Suppressor macrophage (primary cell): ENCODE measurements at regions not wholly inside any gene's neighbourhood (a gene's known extent, or its start where the extent isn't known, plus 50 kb on each side); places are given as distances from the start of the nearest gene placed in this dataset.

Experiments used
- DNase-seq, 4 experiments: peaks; one replicate each; pipeline ENCODE4 v3.0.0-alpha.2; 2020 to 2022

DNA sequence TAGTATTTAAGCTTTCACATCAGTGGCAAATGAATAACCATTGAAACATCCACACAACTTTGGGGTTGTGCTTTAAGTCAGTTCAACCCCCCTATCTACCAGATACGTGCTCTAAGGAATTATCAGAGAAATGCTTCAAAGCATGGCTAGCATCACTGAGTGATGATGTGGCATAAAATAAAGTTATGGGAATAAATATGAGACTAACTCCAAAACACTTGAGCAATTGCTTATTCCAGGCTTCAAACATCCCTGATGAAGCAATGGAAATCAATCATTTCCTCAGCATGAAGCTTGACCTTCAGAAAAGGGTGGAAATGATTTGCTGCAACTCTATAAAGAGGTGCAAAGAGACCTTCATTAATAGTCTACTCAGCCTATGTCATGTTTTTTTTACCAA is 292.0 kb upstream of the SMC2 start:
- DNase-seq: no peak

DNA sequence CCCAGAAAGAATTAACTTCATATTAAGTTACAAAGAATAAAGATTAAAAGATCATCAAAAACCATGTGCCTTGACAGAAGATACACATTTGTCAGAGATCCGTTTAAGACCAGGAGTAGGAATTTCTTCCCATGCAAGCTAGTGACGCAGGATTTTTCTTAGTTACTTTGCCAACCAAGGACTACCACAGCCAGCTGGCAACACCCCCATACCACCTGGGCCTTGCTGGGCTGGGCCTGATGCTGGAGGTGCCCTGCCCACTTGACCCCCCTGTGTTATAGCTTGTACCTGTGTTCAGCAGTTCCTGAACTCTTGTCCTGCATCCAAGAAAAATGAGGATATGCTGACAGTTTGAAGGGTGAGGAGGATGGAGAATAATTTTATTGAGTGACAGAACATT is 290.9 kb upstream of the SMC2 start:
- DNase-seq: no peak

GRCh38 chr9:103804077-103804735 is 289.9 kb upstream of the SMC2 start:
- no peak for DNase-seq

DNA sequence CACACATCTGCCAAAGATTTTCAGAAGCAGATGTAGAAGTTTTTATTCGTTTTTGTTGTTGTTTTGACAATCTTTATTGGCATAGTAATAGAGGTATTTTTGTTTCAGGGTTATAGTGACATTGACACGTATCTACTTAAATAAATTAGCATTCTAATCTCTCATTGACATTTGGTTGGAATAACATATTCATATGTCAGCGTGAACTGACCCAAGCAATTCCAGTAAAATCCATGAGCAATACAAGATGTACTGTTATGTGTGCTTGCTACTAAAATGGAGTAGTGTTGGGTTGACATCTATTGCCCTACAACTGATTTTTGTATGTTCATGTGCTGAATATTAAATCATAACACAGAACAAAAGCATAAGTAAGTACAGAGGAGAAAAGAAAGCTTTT is 284.4 kb upstream of the SMC2 start:
- no peak for DNase-seq

DNA sequence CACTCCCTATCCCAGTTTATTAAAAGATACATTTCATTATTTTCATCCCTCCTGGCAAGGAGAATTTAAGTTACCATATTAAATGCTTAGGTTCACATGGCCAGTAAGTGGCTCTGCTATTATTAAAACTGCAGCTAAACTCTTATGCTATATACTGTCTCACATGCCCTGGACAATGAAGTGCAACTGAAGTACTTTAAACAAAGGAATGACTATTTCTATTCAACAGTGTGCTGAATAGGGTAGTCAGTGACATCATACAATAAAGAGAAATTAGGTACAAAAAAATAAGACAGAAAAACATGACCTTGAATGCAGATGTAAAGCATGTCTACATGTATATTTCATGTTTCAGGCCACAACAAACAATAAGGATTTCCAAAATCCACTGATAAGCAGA is 282.6 kb upstream of the SMC2 start:
- DNase-seq: no peak

DNA sequence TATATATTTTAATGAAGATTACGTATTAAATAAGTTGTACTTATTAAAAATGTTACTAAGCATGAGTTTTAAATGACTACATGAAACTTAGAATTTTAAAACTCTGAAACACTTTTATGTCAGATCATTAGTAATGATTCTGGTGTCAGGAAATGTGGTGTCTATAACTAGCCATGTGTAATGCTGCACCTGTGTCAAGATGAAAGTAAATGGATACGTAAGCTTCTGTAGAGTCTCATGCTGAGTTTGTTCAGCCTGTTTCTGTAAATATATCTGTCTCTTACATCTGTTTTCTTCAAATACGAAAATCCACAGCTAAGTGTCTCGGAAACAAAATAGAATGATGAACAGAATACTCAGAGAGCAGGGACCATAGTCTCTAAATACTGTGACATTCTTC is 278.0 kb upstream of the SMC2 start:
- no peak for DNase-seq

GRCh38 chr9:103819936-103820335 is 274.2 kb upstream of the SMC2 start:
- peak in 1 of 4 experiments; percentile 2 for DNase-seq

- DNase-seq: no peak
Observed at GRCh38 chr9:103821115-103821514, 273.0 kb upstream of the SMC2 start.

DNA sequence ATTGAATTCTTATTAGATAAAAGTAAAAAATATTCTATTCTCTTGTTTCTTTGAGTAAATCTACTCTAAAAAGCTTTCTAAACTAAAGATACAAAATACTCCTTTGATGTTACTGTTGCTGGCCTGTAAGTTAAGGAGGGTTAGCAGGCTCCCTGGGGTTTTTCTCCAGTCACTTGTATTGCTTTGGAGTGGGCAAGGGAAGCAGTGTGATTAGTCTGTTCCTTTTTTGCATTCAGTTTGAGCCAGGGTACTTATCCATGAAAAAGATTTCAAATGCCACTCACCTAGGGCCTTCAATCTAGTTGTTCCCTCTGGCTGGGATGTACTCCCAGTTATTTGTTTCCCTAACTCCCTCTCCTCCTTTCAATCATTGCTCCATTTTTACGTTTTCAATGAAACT is 256.2 kb upstream of the SMC2 start:
- DNase-seq: no peak

GRCh38 chr9:103839197-103839596 is 254.9 kb upstream of the SMC2 start:
- no peak for DNase-seq

DNA sequence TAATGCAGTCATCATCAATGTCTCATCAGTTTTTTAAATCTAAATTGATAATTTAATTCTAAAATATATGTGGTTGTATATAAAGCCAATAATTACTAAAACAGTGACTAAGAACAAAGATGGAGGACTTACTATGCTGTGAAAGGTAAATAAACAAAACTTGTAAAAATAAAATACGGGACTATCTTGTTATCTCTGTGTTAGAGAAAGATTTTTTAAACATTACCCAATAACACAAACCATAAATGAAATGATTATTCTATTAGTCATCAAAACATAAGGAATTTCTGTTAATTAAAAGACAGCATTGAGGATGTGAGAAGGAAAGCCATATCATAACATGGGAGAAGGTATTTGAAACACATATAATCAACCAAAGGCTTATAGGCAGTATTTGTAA is 226.2 kb upstream of the SMC2 start:
- no peak for DNase-seq

GRCh38 chr9:103872811-103873210 is 221.3 kb upstream of the SMC2 start:
- no peak for DNase-seq

- DNase-seq: no peak
Observed at GRCh38 chr9:103881419-103881818, 212.7 kb upstream of the SMC2 start.

GRCh38 chr9:103889989-103890388 is 204.1 kb upstream of the SMC2 start:
- DNase-seq: no peak

DNA sequence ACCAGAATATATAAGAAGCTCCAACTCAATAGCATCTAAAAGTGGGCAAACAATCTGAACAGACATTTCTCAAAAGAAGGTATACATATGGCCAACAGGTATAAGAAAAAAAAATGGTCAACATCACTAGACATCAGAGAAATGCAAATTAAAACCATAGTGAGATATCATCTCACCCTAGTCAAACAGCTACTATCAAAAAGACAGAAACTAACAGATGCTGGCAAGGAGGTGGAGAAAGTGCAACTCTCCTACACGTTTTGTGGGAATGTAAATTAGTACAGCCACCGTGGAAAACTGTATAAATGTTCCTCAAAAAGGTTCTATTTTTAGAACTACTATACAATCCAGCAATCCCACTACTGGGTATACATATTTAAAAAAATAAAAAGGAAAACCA is 199.9 kb upstream of the SMC2 start:
- DNase-seq: no peak

DNA sequence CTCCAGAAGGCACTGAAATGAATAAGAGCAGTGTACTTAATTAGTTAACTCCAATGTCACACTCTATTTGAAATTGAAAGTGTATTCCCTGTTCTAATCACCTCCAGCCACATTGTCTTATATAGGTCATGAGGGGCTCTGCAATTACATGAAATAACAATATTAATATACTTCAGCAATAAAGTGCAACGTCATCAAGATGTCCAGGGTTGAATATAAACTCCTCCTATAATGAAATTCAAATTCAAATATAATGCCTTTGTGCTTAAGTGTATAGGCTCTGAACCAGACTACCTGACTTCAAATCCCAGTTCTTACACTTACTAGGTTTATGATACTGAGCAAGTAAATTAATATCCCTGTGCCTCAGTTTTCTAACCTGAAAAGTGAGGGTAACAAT is 195.6 kb upstream of the SMC2 start:
- DNase-seq: no peak

- DNase-seq: no peak
Observed at GRCh38 chr9:103899866-103900265, 194.2 kb upstream of the SMC2 start.

- DNase-seq: no peak
Observed at GRCh38 chr9:103900466-103900865, 193.6 kb upstream of the SMC2 start.

GRCh38 chr9:103902263-103902662 is 191.8 kb upstream of the SMC2 start:
- DNase-seq: no peak

DNA sequence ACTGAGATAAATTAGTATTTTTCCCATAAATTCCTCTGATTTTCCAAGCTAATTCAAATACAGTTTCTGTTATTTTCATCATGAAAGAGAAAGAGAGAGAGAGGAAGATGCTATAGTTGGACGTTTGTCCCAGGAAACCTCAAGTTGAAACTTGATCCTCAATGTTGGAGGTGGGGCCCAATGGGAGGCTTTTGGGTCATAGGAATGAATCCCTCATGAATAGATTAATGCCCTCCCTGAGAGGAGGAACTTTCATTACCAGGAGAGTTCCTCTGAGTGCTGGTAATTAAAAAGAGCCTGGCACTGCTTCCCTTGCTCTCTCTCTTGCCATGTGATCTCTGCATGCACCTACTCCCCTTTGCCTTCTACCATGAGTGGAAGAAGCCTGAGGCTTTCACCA is 189.9 kb upstream of the SMC2 start:
- DNase-seq: no peak

DNA sequence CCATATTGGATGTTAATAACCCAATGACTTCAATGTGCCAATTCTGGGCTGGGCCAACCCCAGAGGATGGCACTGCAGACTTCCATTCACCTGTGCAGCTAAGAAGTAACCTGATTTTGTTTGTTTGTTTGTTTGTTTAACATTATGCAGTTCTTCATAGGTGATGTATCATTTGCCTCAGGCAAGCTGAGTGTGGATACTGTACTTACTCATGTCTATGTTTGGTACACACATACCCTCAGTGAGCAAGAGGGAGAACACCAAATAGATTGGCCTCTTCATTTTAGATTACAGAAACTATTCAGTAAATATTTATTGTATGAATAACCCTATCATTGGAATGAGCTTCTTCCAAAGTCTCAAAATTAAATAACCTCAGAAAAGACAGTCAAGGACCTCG is 180.2 kb upstream of the SMC2 start:
- DNase-seq: no peak

- DNase-seq: no peak
Observed at GRCh38 chr9:103919605-103920209, 174.4 kb upstream of the SMC2 start.

GRCh38 chr9:103928442-103928841 is 165.7 kb upstream of the SMC2 start:
- DNase-seq: no peak

DNA sequence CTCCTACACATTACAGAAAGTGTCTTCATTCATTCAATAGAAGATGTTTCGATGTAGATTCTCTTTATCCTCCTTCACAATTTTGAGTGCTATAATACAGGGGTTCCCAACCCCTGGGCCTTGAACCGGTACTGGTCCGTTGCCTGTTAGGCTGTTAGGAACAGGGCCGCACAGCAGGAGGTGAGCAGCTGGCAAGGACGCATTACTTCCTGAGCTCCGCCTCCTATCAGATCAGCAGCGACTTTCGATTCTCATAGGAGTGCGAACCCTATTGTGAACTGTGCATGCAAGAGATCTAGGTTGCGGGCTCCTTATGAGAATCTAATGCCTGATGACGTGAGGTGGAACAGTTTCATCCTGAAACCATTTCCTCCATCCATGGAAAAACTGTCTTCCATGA is 153.0 kb upstream of the SMC2 start:
- DNase-seq: no peak

- no peak for DNase-seq
Observed at GRCh38 chr9:103942200-103942599, 151.9 kb upstream of the SMC2 start.
